ENCODE measurements at regions not wholly inside any gene's neighbourhood (a gene's known extent, or its start where the extent isn't known, plus 50 kb on each side); places are given as distances from the start of the nearest gene placed in this dataset.

- no peak for ATAC-seq
- intact Hi-C loops (cut with DNase I) = no loop called here
- DNase-seq (ENCODE audit: low spot score) = no peak
Measured at GRCh38 chr1:95701450-95702173, 467.6 kb downstream of the RWDD3 start.

GRCh38 chr1:95703046-95703445, 469.0 kb downstream of the RWDD3 start:
- intact Hi-C loops (cut with DNase I) = no loop called here
- no peak for ATAC-seq
- DNase-seq (ENCODE audit: low spot score) = no peak

- no peak for ATAC-seq
- intact Hi-C loops (cut with DNase I) = no loop called here
Measured at GRCh38 chr1:95716097-95716496, 482.1 kb downstream of the RWDD3 start.

GRCh38 chr1:95716550-95716949, 482.5 kb downstream of the RWDD3 start:
- intact Hi-C loops (cut with DNase I) = no loop called here
- ATAC-seq (no peak), DNase-seq (ENCODE audit: low spot score) (no peak)

More at GRCh38 chr1:95716097-95716496, 482.1 kb downstream of the RWDD3 start:
- no peak for DNase-seq (ENCODE audit: low spot score)

- intact Hi-C loops (cut with DNase I) = no loop called here
- no peak for ATAC-seq
- no peak for DNase-seq (ENCODE audit: low spot score)
Measured at GRCh38 chr1:95723346-95723745, 489.3 kb downstream of the RWDD3 start.

GRCh38 chr1:95728841-95729240, 494.8 kb downstream of the RWDD3 start:
- DNase-seq (ENCODE audit: low spot score) (no peak), ATAC-seq (no peak)
- intact Hi-C loops (cut with DNase I) = no loop called here

GRCh38 chr1:95730986-95731385, 497.0 kb downstream of the RWDD3 start:
- intact Hi-C loops (cut with DNase I) = no loop called here
- no peak for ATAC-seq
- DNase-seq (ENCODE audit: low spot score) = no peak

GRCh38 chr1:95731466-95731865, 497.5 kb downstream of the RWDD3 start:
- intact Hi-C loops (cut with DNase I) = no loop called here
- ATAC-seq (no peak), DNase-seq (ENCODE audit: low spot score) (no peak)

GRCh38 chr1:95733031-95733430, 499.0 kb downstream of the RWDD3 start:
- ATAC-seq (no peak), DNase-seq (ENCODE audit: low spot score) (no peak)
- intact Hi-C loops (cut with DNase I) = no loop called here

GRCh38 chr1:95733671-95734070, 499.7 kb downstream of the RWDD3 start:
- intact Hi-C loops (cut with DNase I) = no loop called here
- no peak for ATAC-seq
- no peak for DNase-seq (ENCODE audit: low spot score)

GRCh38 chr1:95734560-95734959, 500.6 kb downstream of the RWDD3 start:
- intact Hi-C loops (cut with DNase I) = no loop called here
- DNase-seq (ENCODE audit: low spot score) (no peak), ATAC-seq (no peak)

- DNase-seq (ENCODE audit: low spot score) = no peak
- peak; percentile 34 for ATAC-seq
- intact Hi-C loops (cut with DNase I) = no loop called here
Measured at GRCh38 chr1:95742591-95743089, 508.6 kb downstream of the RWDD3 start.

GRCh38 chr1:95744731-95745130, 510.7 kb downstream of the RWDD3 start:
- ATAC-seq (no peak), DNase-seq (ENCODE audit: low spot score) (no peak)
- intact Hi-C loops (cut with DNase I) = no loop called here

GRCh38 chr1:95752515-95753381, 518.7 kb downstream of the RWDD3 start:
- ATAC-seq = peak; percentile 15
- DNase-seq (ENCODE audit: low spot score) = no peak
- intact Hi-C loops (cut with DNase I) = no loop called here

- DNase-seq (ENCODE audit: low spot score) = no peak
- peak; percentile 10 for ATAC-seq
- intact Hi-C loops (cut with DNase I) = no loop called here
Measured at GRCh38 chr1:95753382-95754016, 519.5 kb downstream of the RWDD3 start.

GRCh38 chr1:95754412-95754811, 520.4 kb downstream of the RWDD3 start:
- ATAC-seq (no peak), DNase-seq (ENCODE audit: low spot score) (no peak)
- intact Hi-C loops (cut with DNase I) = no loop called here

GRCh38 chr1:95766036-95766435, 532.0 kb downstream of the RWDD3 start:
- DNase-seq (ENCODE audit: low spot score) (no peak), ATAC-seq (no peak)
- intact Hi-C loops (cut with DNase I) = no loop called here

GRCh38 chr1:95770581-95770980, 536.6 kb downstream of the RWDD3 start:
- intact Hi-C loops (cut with DNase I) = no loop called here
- no peak for DNase-seq (ENCODE audit: low spot score)
- ATAC-seq = no peak

GRCh38 chr1:95778217-95778616, 544.2 kb downstream of the RWDD3 start:
- intact Hi-C loops (cut with DNase I) = no loop called here
- DNase-seq (ENCODE audit: low spot score) (no peak), ATAC-seq (no peak)

- ATAC-seq (no peak), DNase-seq (ENCODE audit: low spot score) (no peak)
- intact Hi-C loops (cut with DNase I) = no loop called here
Measured at GRCh38 chr1:95780836-95781235, 546.8 kb downstream of the RWDD3 start.
